Esophagus squamous epithelium (tissue), 5 donors: ENCODE measurements at regions not wholly inside any gene's neighbourhood (a gene's known extent, or its start where the extent isn't known, plus 50 kb on each side); places are given as distances from the start of the nearest gene placed in this dataset.

Experiments
- DNase-seq: peaks from one replicate; lab custom pipeline; 2025; lab: John Stamatoyannopoulos, UW
- H3K27ac ChIP-seq, 4 donors: fragments of 200-600 bp; sonication (generic); one replicate each; pipeline ENCODE4 v1.5.1; 2016 to 2019; ENCODE audit warnings: mild to moderate bottlenecking in 1 of 4
- H3K27me3 ChIP-seq, 4 donors: fragments of 200-600 bp; sonication (generic); 1 replicate in 3 of 4; 2 replicates in 1 of 4; pipeline versions ENCODE4 v1.5.1 to v1.6.0; 2017 to 2021; ENCODE audit warnings: antibody characterized with exemption in 1 of 4
- H3K36me3 ChIP-seq, 3 donors: fragments of 200-600 bp; sonication (generic); one replicate each; pipeline ENCODE4 v1.5.1; 2016 to 2019
- H3K4me1 ChIP-seq, 3 donors: fragments of 200-600 bp; sonication (generic); one replicate each; pipeline ENCODE4 v1.5.1; 2017 to 2019
- H3K4me3 ChIP-seq, 4 donors: fragments of 200-600 bp; sonication (generic); 1 replicate in 3 of 4; 2 replicates in 1 of 4; pipeline ENCODE4 v1.5.1; 2016 to 2019; ENCODE audit warnings: mild to moderate bottlenecking in 2 of 4, moderate library complexity in 1 of 4
- H3K9me3 ChIP-seq, 3 donors: fragments of 200-600 bp; sonication (generic); one replicate each; pipeline ENCODE4 v1.5.1; 2016 to 2019
- CTCF ChIP-seq, 6 experiments: fragments of 450-650 bp in 4 of 6; fragments of 200-600 bp in 2 of 6; sonication (generic) in 2 of 6; IDR thresholded peaks; one replicate each; pipeline ENCODE4 v1.5.1; 2016 to 2019; ENCODE audit warnings: antibody characterized with exemption in 6 of 6, mild to moderate bottlenecking in 4 of 6, moderate library complexity in 4 of 6
- POLR2A ChIP-seq, 4 donors: fragments of 450-650 bp; IDR thresholded peaks; one replicate each; pipeline ENCODE4 v1.6.1; 2017; ENCODE audit warnings: antibody characterized with exemption in 4 of 4, mild to moderate bottlenecking in 4 of 4, moderate library complexity in 3 of 4
- WGBS, 2 donors: methylation state at CpG; one replicate each; pipeline ENCODE4 v1.1.5; 2018; 5-methylcytosine and 5-hydroxymethylcytosine counted together
- intact Hi-C: fragments of 100-400 bp; cut with DNase I; formaldehyde crosslinking; loops from one replicate; pipeline ENCODE4 v1.15.0; 2022
- donor health status: DM: yes; HTN: yes; CAD: no.

- no peak overlapping the region for H3K27ac ChIP-seq
- intact Hi-C loops = no loop called here
- TF ChIP-seq POLR2A (IDR thresholded peaks at IDR 0.05) = no peak
- no peaks in the 10 kb centered on the region for H3K27me3 ChIP-seq
- H3K36me3 ChIP-seq = no peaks in the 10 kb centered on the region
- H3K9me3 ChIP-seq = no peaks in the 10 kb centered on the region
- no peaks in the 10 kb centered on the region for H3K4me1 ChIP-seq
- no peak overlapping the region for H3K4me3 ChIP-seq
- no peak for DNase-seq
- 66 to 69% methylated on average over 2 of the region's 2 CpGs for WGBS, 2 donors
Measured at GRCh38 chr10:62736168-62736546, 68.4 kb upstream of the ADO start.

GRCh38 chr10:62738916-62739315 is 65.6 kb upstream of the ADO start:
- H3K27me3 ChIP-seq = no peaks in the 10 kb centered on the region
- no peaks in the 10 kb centered on the region for H3K9me3 ChIP-seq
- intact Hi-C loops = no loop called here
- no peaks in the 10 kb centered on the region for H3K36me3 ChIP-seq
- DNase-seq = no peak
- TF ChIP-seq POLR2A (IDR thresholded peaks at IDR 0.05) (no peak), CTCF (IDR thresholded peaks at IDR 0.05) (no peak)
- H3K27ac ChIP-seq = no peak overlapping the region
- H3K4me3 ChIP-seq = no peak overlapping the region
- no peaks in the 10 kb centered on the region for H3K4me1 ChIP-seq
- WGBS, 2 donors = 34 to 40% methylated on average over 3 of the region's 3 CpGs

GRCh38 chr10:62740885-62741745 is 63.4 kb upstream of the ADO start:
- TF ChIP-seq POLR2A (IDR thresholded peaks at IDR 0.05) (no peak), CTCF (IDR thresholded peaks at IDR 0.05) (no peak)
- no peak for DNase-seq
- 70 to 77% methylated on average over 5 of the region's 5 CpGs for WGBS, 2 donors
- Histone ChIP-seq H3K27ac (no peak overlapping the region), H3K9me3 (no peaks in the 10 kb centered on the region), H3K27me3 (no peaks in the 10 kb centered on the region), H3K36me3 (no peaks in the 10 kb centered on the region), H3K4me3 (no peak overlapping the region), H3K4me1 (no peaks in the 10 kb centered on the region)
- intact Hi-C loops = no loop called here

GRCh38 chr10:62741996-62742395 is 62.5 kb upstream of the ADO start:
- TF ChIP-seq POLR2A (IDR thresholded peaks at IDR 0.05) = no peak
- no peak for TF ChIP-seq CTCF (IDR thresholded peaks at IDR 0.05)
- Histone ChIP-seq H3K36me3 (no peaks in the 10 kb centered on the region), H3K27me3 (no peaks in the 10 kb centered on the region), H3K4me1 (no peaks in the 10 kb centered on the region), H3K27ac (no peak overlapping the region), H3K9me3 (no peaks in the 10 kb centered on the region), H3K4me3 (no peak overlapping the region)
- 70 to 82% methylated on average over 7 of the region's 7 CpGs for WGBS, 2 donors
- intact Hi-C loops = no loop called here
- no peak for DNase-seq

GRCh38 chr10:62742536-62743061 is 61.9 kb upstream of the ADO start:
- intact Hi-C loops = no loop called here
- TF ChIP-seq CTCF (IDR thresholded peaks at IDR 0.05) (no peak), POLR2A (IDR thresholded peaks at IDR 0.05) (no peak)
- 54 to 74% methylated on average over 6 of the region's 6 CpGs for WGBS, 2 donors
- no peak for DNase-seq
- Histone ChIP-seq H3K4me3 (no peak overlapping the region), H3K27ac (no peak overlapping the region), H3K9me3 (no peaks in the 10 kb centered on the region), H3K4me1 (no peaks in the 10 kb centered on the region), H3K36me3 (no peaks in the 10 kb centered on the region), H3K27me3 (no peaks in the 10 kb centered on the region)
